ENCODE measurements at regions not wholly inside any gene's neighbourhood (a gene's known extent, or its start where the extent isn't known, plus 50 kb on each side); places are given as distances from the start of the nearest gene placed in this dataset.

DNA sequence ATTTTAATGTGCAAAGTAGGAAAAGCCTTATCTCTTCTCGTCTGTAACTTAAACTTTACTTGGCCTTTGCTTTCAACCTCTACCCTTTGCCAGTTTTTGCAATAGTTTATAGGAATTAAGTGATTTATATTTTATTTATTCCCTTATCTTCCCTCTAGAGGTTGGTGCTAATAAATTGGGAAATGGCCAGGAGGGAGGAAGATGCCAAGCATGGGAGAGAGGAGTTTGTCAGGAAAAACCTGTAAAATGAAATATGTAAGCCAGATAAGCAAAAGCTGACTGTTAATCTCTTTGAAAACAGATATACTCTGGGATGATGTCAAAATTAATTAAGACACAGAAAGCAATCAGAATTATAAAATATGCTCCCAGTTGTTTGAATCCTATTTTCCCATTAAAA is 484.5 kb downstream of the NR2F1-AS1 start:
- Mint-ChIP-seq H3K4me3 (ENCODE audit: low read depth) (no peak overlapping the region), H3K9me3 (ENCODE audit: low read depth) (peaks cover 7% of the 10 kb centered on the region), H3K36me3 (ENCODE audit: insufficient read depth) (no peaks in the 10 kb centered on the region), H3K4me1 (ENCODE audit: low read depth) (peaks cover 1% of the 10 kb centered on the region), H3K27ac (no peak overlapping the region), H3K27me3 (no peaks in the 10 kb centered on the region)
- TF ChIP-seq CTCF (IDR thresholded peaks at IDR 0.05; ENCODE audit: unreplicated experiment) = no peak
- DNase-seq (ENCODE audit: low spot score, unreplicated experiment) = no peak

DNA sequence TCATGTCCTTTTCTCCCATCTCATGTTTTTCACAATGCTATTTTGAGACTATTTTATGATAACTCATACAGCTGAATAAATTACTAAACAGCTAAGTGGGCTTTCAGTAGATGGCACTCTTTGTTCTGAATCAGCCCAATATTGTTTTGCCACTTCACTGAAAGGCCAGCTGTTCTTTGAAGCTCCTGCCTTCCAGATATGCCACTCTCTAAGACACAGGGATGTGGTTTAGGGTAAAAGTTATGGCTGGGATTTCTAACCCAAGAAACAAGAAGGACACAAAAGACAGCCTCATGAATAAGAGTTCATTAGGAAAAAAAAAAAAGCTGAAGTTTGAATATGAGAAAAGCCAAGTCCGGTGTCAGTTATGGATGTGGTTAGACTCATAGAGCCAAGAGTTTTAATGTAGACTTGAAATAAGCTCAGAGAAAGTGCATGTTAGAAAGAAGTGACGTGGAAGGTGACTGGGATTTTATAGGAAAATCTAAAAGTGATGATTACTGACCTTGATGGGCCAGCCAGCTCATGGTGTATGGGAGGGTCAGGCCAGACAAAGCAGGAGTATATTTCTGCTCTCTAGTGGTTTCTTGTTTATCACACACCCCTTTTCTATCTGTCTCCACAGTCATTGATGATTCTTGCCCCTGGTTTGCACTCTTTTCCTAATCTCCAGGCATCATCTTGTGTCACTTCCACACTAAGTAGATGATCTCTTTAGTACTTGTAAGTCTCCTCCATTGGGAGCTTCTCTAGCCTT is 488.5 kb downstream of the NR2F1-AS1 start:
- TF ChIP-seq CTCF (IDR thresholded peaks at IDR 0.05; ENCODE audit: unreplicated experiment) = no peak
- Mint-ChIP-seq H3K36me3 (ENCODE audit: insufficient read depth) (no peaks in the 10 kb centered on the region), H3K4me3 (ENCODE audit: low read depth) (no peak overlapping the region), H3K27me3 (no peaks in the 10 kb centered on the region), H3K9me3 (ENCODE audit: low read depth) (peaks cover 4% of the 10 kb centered on the region), H3K4me1 (ENCODE audit: low read depth) (peaks cover 1% of the 10 kb centered on the region), H3K27ac (no peak overlapping the region)
- DNase-seq (ENCODE audit: low spot score, unreplicated experiment) = no peak

GRCh38 chr5:93090698-93091097 is 490.3 kb downstream of the NR2F1-AS1 start:
- DNase-seq (ENCODE audit: low spot score, unreplicated experiment) = no peak
- TF ChIP-seq CTCF (IDR thresholded peaks at IDR 0.05; ENCODE audit: unreplicated experiment) = no peak
- H3K36me3 Mint-ChIP-seq (ENCODE audit: insufficient read depth) = no peaks in the 10 kb centered on the region
- H3K4me3 Mint-ChIP-seq (ENCODE audit: low read depth) = no peak overlapping the region
- peaks cover 1% of the 10 kb centered on the region for H3K4me1 Mint-ChIP-seq (ENCODE audit: low read depth)
- H3K9me3 Mint-ChIP-seq (ENCODE audit: low read depth) = no peaks in the 10 kb centered on the region
- no peaks in the 10 kb centered on the region for H3K27me3 Mint-ChIP-seq
- H3K27ac Mint-ChIP-seq = no peak overlapping the region

GRCh38 chr5:93088592-93089389 is 492.2 kb downstream of the NR2F1-AS1 start:
- no peak overlapping the region for H3K27ac Mint-ChIP-seq
- no peaks in the 10 kb centered on the region for H3K36me3 Mint-ChIP-seq (ENCODE audit: insufficient read depth)
- H3K27me3 Mint-ChIP-seq = no peaks in the 10 kb centered on the region
- no peak overlapping the region for H3K4me3 Mint-ChIP-seq (ENCODE audit: low read depth)
- H3K4me1 Mint-ChIP-seq (ENCODE audit: low read depth) = peaks cover 1% of the 10 kb centered on the region
- no peak for TF ChIP-seq CTCF (IDR thresholded peaks at IDR 0.05; ENCODE audit: unreplicated experiment)
- no peak for DNase-seq (ENCODE audit: low spot score, unreplicated experiment)
- no peaks in the 10 kb centered on the region for H3K9me3 Mint-ChIP-seq (ENCODE audit: low read depth)

DNA sequence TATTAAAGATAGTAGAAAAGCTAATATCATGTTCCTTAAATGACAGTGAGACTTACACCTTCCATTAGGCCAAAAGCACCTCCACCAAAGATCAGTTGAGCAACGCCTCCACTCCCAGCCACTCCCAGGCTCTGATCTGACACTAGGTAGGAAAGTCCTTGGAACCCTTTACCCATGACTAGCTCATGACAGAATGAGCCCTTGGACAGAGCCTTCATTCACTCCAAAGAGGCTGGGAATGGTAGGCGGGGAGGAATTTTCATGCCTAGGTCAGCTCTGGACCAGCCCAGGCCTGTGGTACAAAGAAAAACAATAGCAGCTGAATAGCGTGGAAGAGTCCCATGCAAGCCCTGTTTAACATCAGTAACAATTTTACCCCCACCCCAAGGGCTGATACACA is 493.7 kb downstream of the NR2F1-AS1 start:
- no peak for TF ChIP-seq CTCF (IDR thresholded peaks at IDR 0.05; ENCODE audit: unreplicated experiment)
- no peak for DNase-seq (ENCODE audit: low spot score, unreplicated experiment)
- Mint-ChIP-seq H3K4me1 (ENCODE audit: low read depth) (peaks cover 1% of the 10 kb centered on the region), H3K9me3 (ENCODE audit: low read depth) (no peaks in the 10 kb centered on the region), H3K27ac (no peak overlapping the region), H3K27me3 (no peaks in the 10 kb centered on the region), H3K4me3 (ENCODE audit: low read depth) (no peak overlapping the region), H3K36me3 (ENCODE audit: insufficient read depth) (no peaks in the 10 kb centered on the region)
